BE2C (cell line): ENCODE measurements at regions not wholly inside any gene's neighbourhood (a gene's known extent, or its start where the extent isn't known, plus 50 kb on each side); places are given as distances from the start of the nearest gene placed in this dataset.

Experiments
- DNase-seq: peaks from one replicate; pipeline ENCODE4 v3.0.0-alpha.2; 2020
- H3K27me3 ChIP-seq: fragments of 250-450 bp; sonication (Bioruptor Pico); 2 replicates; pipeline ENCODE4 v1.5.1; 2020; ENCODE audit warnings: mild to moderate bottlenecking
- H3K36me3 ChIP-seq: fragments of 250-450 bp; sonication (Bioruptor Pico); 2 replicates; pipeline ENCODE4 v1.5.1; 2020; ENCODE audit warnings: mild to moderate bottlenecking
- H3K4me1 ChIP-seq: fragments of 250-450 bp; sonication (Bioruptor Pico); 2 replicates; pipeline ENCODE4 v1.5.1; 2020
- H3K4me3 ChIP-seq: 2 replicates; pipeline ENCODE4 v1.5.1; 2011; ENCODE audit warnings: low read depth, low read length
- H3K9me3 ChIP-seq: fragments of 250-450 bp; sonication (Bioruptor Pico); 2 replicates; pipeline ENCODE4 v1.5.1; 2020
- CTCF ChIP-seq: IDR thresholded peaks from 2 replicates; pipeline ENCODE4 v1.5.1; 2012; ENCODE audit warnings: mild to moderate bottlenecking, low read depth, low read length

GRCh38 chr17:15177343-15177742, 87.8 kb downstream of the PMP22 start:
- Histone ChIP-seq H3K36me3 (no peaks in the 10 kb centered on the region), H3K9me3 (no peaks in the 10 kb centered on the region), H3K27me3 (no peaks in the 10 kb centered on the region), H3K4me3 (no peak overlapping the region), H3K4me1 (no peaks in the 10 kb centered on the region)
- no peak for DNase-seq
- TF ChIP-seq CTCF, result no peak

- no peak overlapping the region for H3K4me3 ChIP-seq
- H3K27me3 ChIP-seq, result no peaks in the 10 kb centered on the region
- no peaks in the 10 kb centered on the region for H3K9me3 ChIP-seq
- H3K4me1 ChIP-seq, result no peaks in the 10 kb centered on the region
- no peaks in the 10 kb centered on the region for H3K36me3 ChIP-seq
- no peak for TF ChIP-seq CTCF
- no peak for DNase-seq
Observed at GRCh38 chr17:15175356-15175755, 89.8 kb downstream of the PMP22 start.

GRCh38 chr17:15171167-15172047, 93.7 kb downstream of the PMP22 start:
- DNase-seq, result peak; percentile 57
- H3K4me1 ChIP-seq, result no peaks in the 10 kb centered on the region

GRCh38 chr17:15169676-15170075, 95.5 kb downstream of the PMP22 start:
- Histone ChIP-seq H3K27me3 (no peaks in the 10 kb centered on the region), H3K36me3 (no peaks in the 10 kb centered on the region), H3K9me3 (no peaks in the 10 kb centered on the region), H3K4me1 (no peaks in the 10 kb centered on the region), H3K4me3 (no peak overlapping the region)
- DNase-seq, result no peak
- TF ChIP-seq CTCF, result no peak

More at GRCh38 chr17:15171167-15172047, 93.7 kb downstream of the PMP22 start:
- TF ChIP-seq CTCF, result peak; percentile 67
- Histone ChIP-seq H3K36me3 (no peaks in the 10 kb centered on the region), H3K27me3 (no peaks in the 10 kb centered on the region), H3K9me3 (no peaks in the 10 kb centered on the region), H3K4me3 (no peak overlapping the region)

GRCh38 chr17:15168379-15168778, 96.7 kb downstream of the PMP22 start:
- TF ChIP-seq CTCF, result no peak
- Histone ChIP-seq H3K36me3 (no peaks in the 10 kb centered on the region), H3K9me3 (no peaks in the 10 kb centered on the region), H3K4me1 (no peaks in the 10 kb centered on the region), H3K4me3 (no peak overlapping the region; the same call in 1 of the 2 replicates), H3K27me3 (no peaks in the 10 kb centered on the region)
- no peak for DNase-seq

GRCh38 chr17:15161395-15161794, 103.7 kb downstream of the PMP22 start:
- Histone ChIP-seq H3K4me3 (no peak overlapping the region), H3K4me1 (no peaks in the 10 kb centered on the region), H3K36me3 (no peaks in the 10 kb centered on the region), H3K9me3 (no peaks in the 10 kb centered on the region), H3K27me3 (no peaks in the 10 kb centered on the region)
- no peak for DNase-seq
- no peak for TF ChIP-seq CTCF
